ENCODE measurements at regions not wholly inside any gene's neighbourhood (a gene's known extent, or its start where the extent isn't known, plus 50 kb on each side); places are given as distances from the start of the nearest gene placed in this dataset.
"Not testable (repeated sequence)": the region's sequence is repeated elsewhere in the genome, so short reads cannot be mapped to it uniquely, and the experiment has no call there.

GRCh38 chr15:22388365-22388764 is 70.3 kb upstream of the GOLGA6L22 start:
- TF ChIP-seq POLR2A, CTCF (IDR thresholded peaks at IDR 0.05): not testable (repeated sequence)
